NB4 (cell line): ENCODE measurements at regions not wholly inside any gene's neighbourhood (a gene's known extent, or its start where the extent isn't known, plus 50 kb on each side); places are given as distances from the start of the nearest gene placed in this dataset.

ENCODE experiments used
- POLR2A ChIP-seq: IDR thresholded peaks from 2 replicates; pipeline ENCODE4 v1.6.1; 2011; ENCODE audit warnings: mild to moderate bottlenecking; ENCODE audit not compliant: insufficient read length; ENCODE audit errors: extremely low read depth
- TF ChIP-seq, protein P1 (sequence below): IDR thresholded peaks from one replicate; pipeline ENCODE4 v1.5.1; 2012; ENCODE audit warnings: low read depth, low read length

DNA sequence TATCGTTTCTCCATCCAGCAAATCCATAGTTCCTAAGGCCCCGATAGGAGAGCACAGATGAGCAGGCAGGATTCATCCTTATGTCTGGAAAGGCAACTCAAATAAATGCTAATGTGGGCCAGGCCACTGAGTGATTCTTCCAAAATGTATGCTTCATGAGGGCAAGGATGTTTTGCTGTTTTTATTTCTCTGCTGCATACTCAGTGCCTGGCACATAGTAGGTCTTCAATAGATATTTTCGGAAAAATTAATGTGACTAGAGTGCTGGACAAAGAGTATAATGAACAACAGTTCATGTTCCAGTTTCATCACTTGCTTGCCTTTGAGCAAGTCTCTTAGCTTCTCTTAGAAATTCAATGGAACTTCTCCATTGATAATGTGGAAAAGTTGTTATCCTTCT, 357.7 kb downstream of the PRDM2 start:
- TF ChIP-seq, protein P1, sequence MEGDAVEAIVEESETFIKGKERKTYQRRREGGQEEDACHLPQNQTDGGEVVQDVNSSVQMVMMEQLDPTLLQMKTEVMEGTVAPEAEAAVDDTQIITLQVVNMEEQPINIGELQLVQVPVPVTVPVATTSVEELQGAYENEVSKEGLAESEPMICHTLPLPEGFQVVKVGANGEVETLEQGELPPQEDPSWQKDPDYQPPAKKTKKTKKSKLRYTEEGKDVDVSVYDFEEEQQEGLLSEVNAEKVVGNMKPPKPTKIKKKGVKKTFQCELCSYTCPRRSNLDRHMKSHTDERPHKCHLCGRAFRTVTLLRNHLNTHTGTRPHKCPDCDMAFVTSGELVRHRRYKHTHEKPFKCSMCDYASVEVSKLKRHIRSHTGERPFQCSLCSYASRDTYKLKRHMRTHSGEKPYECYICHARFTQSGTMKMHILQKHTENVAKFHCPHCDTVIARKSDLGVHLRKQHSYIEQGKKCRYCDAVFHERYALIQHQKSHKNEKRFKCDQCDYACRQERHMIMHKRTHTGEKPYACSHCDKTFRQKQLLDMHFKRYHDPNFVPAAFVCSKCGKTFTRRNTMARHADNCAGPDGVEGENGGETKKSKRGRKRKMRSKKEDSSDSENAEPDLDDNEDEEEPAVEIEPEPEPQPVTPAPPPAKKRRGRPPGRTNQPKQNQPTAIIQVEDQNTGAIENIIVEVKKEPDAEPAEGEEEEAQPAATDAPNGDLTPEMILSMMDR, result no peak
- no peak for TF ChIP-seq POLR2A
